BLaER1 (cell line): ENCODE measurements at regions not wholly inside any gene's neighbourhood (a gene's known extent, or its start where the extent isn't known, plus 50 kb on each side); places are given as distances from the start of the nearest gene placed in this dataset.

Experiments used
- H3K27ac ChIP-seq: shearing (Covaris generic); formaldehyde crosslinking; 2 replicates; pipeline ENCODE4 v1.8.1; 2022
- H3K27me3 ChIP-seq: shearing (Covaris generic); formaldehyde crosslinking; 2 replicates; pipeline ENCODE4 v1.8.1; 2022
- H3K36me3 ChIP-seq: shearing (Covaris generic); formaldehyde crosslinking; 2 replicates; pipeline ENCODE4 v1.8.1; 2022
- H3K4me1 ChIP-seq: shearing (Covaris generic); formaldehyde crosslinking; 2 replicates; pipeline ENCODE4 v1.8.1; 2022
- H3K4me2 ChIP-seq: shearing (Covaris generic); formaldehyde crosslinking; 2 replicates; pipeline ENCODE4 v1.8.1; 2022
- H3K4me3 ChIP-seq: shearing (Covaris generic); formaldehyde crosslinking; 2 replicates; pipeline ENCODE4 v1.8.1; 2022
- H3K9ac ChIP-seq: shearing (Covaris generic); formaldehyde crosslinking; 2 replicates; pipeline ENCODE4 v1.8.1; 2022
- H3K9me3 ChIP-seq: shearing (Covaris generic); formaldehyde crosslinking; 2 replicates; pipeline ENCODE4 v1.8.1; 2022
- H4K20me1 ChIP-seq: shearing (Covaris generic); formaldehyde crosslinking; 2 replicates; pipeline ENCODE4 v1.8.1; 2022
- Cebpa-rat ChIP-seq: shearing (Covaris generic); IDR thresholded peaks from 2 replicates; pipeline ENCODE4 v1.8.1; 2022

DNA sequence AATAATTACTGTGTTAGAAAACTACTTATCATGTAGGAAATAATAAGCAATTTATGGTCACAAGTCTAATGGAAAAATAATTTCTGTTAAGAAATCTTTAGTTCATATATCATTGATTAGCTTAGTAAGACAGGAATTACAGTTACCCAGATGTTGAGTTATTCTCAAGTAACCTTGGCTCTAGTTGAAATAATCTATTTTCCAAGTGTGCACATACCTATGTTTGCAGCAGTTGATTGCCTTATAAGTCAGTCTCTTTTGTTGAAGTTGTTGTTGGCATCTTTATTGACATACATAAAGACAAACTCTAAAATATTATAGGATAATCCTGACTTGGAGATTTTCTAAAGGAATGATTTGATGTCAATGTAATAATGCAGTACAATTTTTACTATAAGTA lies 511.4 kb upstream of the KLF12 start:
- Histone ChIP-seq H3K9ac (no peak overlapping the region), H3K4me1 (no peaks in the 10 kb centered on the region), H3K4me3 (no peak overlapping the region), H3K4me2 (no peak overlapping the region), H3K9me3 (no peaks in the 10 kb centered on the region), H4K20me1 (no peaks in the 10 kb centered on the region), H3K27ac (no peak overlapping the region), H3K36me3 (no peaks in the 10 kb centered on the region), H3K27me3 (no peaks in the 10 kb centered on the region)
- no peak for TF ChIP-seq Cebpa-rat

DNA sequence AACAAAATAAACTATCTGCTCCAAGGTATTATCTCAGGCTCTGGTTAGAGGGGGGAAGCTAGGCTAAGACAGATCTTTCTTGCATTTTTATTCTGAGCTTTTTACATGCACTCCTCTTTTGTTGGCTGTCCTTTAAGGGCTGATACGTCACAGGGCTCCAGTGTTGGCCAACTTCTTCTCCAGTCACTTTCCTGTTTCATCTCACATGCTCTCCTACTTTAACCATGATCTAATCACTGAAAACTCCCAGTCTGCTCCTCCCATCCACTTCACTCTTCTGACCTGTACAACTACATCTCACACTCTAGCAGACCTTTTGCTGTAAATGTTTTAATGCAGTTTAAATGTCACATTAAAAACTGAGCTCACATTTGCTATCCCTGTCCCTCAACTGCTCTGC lies 510.0 kb upstream of the KLF12 start:
- TF ChIP-seq Cebpa-rat: no peak
- H3K27me3 ChIP-seq: no peaks in the 10 kb centered on the region
- H3K36me3 ChIP-seq: no peaks in the 10 kb centered on the region
- H4K20me1 ChIP-seq: no peaks in the 10 kb centered on the region
- no peak overlapping the region for H3K27ac ChIP-seq
- H3K9ac ChIP-seq: no peak overlapping the region
- H3K4me3 ChIP-seq: no peak overlapping the region
- H3K4me1 ChIP-seq: no peaks in the 10 kb centered on the region
- no peak overlapping the region for H3K4me2 ChIP-seq
- H3K9me3 ChIP-seq: no peaks in the 10 kb centered on the region

DNA sequence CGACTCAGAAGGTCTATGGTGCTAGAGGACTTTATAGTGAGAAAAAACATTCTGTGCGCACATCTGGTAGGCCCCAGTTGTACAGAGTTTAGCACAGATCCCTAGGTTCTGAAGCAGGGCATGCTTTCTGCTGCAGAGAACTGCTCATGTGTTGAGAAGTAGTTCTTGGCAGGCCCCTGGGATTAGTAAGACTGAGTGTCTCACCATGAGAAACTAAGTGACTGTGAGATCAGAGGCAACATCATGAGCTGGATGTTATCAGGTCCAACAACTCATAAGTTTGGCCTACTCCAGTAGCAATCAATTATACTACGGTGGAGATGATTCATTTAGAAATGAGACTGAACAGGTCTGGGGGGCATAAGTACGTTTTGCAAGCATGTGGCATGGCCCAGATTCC lies 507.4 kb upstream of the KLF12 start:
- H3K36me3 ChIP-seq: no peaks in the 10 kb centered on the region
- H3K4me3 ChIP-seq: no peak overlapping the region
- H4K20me1 ChIP-seq: no peaks in the 10 kb centered on the region
- no peaks in the 10 kb centered on the region for H3K4me1 ChIP-seq
- no peak overlapping the region for H3K9ac ChIP-seq
- no peak overlapping the region for H3K4me2 ChIP-seq
- H3K27ac ChIP-seq: no peak overlapping the region
- no peaks in the 10 kb centered on the region for H3K9me3 ChIP-seq
- no peaks in the 10 kb centered on the region for H3K27me3 ChIP-seq
- no peak for TF ChIP-seq Cebpa-rat

DNA sequence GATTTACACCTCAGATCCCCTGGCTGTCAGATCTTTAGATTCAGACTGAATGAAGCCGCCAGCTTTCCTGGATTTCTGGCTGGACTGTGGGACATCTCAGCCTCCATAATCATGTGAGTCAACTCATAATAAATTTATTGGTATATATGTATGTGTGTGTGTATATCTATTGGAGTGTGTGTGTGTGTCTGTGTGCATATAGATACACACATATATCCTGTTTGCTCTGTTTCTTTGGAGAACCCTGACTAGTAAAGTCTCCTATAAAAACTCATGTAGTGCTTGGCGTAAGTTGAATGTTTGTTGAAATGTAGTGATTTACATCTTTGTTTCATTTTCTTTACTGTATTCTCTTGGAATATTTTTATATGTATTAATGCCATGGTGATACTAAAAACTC lies 499.5 kb upstream of the KLF12 start:
- no peaks in the 10 kb centered on the region for H3K27me3 ChIP-seq
- H3K27ac ChIP-seq: no peak overlapping the region
- no peaks in the 10 kb centered on the region for H3K36me3 ChIP-seq
- no peaks in the 10 kb centered on the region for H3K9me3 ChIP-seq
- H3K4me2 ChIP-seq: no peak overlapping the region
- no peaks in the 10 kb centered on the region for H4K20me1 ChIP-seq
- H3K4me3 ChIP-seq: no peak overlapping the region
- no peak for TF ChIP-seq Cebpa-rat
- H3K4me1 ChIP-seq: no peaks in the 10 kb centered on the region
- no peak overlapping the region for H3K9ac ChIP-seq

DNA sequence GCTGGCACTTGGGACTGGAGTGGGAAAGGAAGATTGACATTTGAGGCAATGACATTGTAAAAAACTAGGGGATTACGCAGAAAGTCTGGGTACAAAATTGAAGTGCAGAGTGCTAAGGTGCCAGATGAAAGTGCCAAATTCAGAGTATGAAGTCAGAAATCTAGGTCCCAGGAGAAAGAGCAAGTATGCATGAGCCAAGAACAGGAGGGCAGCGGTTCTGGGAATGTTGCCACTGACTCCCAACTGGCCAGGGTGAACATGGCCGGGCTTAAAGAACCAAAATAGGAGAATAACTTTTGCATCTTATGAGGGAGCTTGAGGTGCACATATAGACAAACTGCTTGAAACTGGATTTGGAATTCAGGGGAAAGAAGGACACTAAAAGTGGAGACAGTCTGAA lies 495.8 kb upstream of the KLF12 start:
- no peaks in the 10 kb centered on the region for H3K4me1 ChIP-seq
- no peaks in the 10 kb centered on the region for H3K36me3 ChIP-seq
- no peak overlapping the region for H3K4me3 ChIP-seq
- H3K4me2 ChIP-seq: no peak overlapping the region
- H3K9me3 ChIP-seq: no peaks in the 10 kb centered on the region
- no peak overlapping the region for H3K9ac ChIP-seq
- no peaks in the 10 kb centered on the region for H3K27me3 ChIP-seq
- H3K27ac ChIP-seq: no peak overlapping the region
- H4K20me1 ChIP-seq: no peaks in the 10 kb centered on the region
- TF ChIP-seq Cebpa-rat: no peak

DNA sequence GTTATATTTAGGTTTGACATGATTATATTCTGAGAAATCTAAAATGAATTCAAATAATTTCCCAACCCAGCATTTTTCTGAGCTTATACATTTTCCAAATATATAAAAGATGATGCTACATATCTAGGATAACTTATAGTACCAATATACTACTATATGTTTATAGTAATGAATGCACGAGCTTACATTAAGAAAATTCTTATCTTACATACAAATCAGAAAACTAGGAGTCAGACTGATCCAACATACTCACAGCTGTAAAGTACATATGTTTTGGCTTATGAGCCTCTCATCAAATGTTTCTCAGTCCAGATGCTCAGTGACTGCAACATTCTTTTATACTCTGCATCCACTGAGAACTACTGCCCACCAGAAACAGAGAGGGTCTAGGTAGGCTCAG lies 491.3 kb upstream of the KLF12 start:
- H3K36me3 ChIP-seq: no peaks in the 10 kb centered on the region
- H4K20me1 ChIP-seq: no peaks in the 10 kb centered on the region
- H3K27me3 ChIP-seq: no peaks in the 10 kb centered on the region
- TF ChIP-seq Cebpa-rat: no peak
- no peaks in the 10 kb centered on the region for H3K4me1 ChIP-seq
- no peak overlapping the region for H3K9ac ChIP-seq
- no peak overlapping the region for H3K27ac ChIP-seq
- H3K4me2 ChIP-seq: no peak overlapping the region
- H3K4me3 ChIP-seq: no peak overlapping the region
- no peaks in the 10 kb centered on the region for H3K9me3 ChIP-seq

DNA sequence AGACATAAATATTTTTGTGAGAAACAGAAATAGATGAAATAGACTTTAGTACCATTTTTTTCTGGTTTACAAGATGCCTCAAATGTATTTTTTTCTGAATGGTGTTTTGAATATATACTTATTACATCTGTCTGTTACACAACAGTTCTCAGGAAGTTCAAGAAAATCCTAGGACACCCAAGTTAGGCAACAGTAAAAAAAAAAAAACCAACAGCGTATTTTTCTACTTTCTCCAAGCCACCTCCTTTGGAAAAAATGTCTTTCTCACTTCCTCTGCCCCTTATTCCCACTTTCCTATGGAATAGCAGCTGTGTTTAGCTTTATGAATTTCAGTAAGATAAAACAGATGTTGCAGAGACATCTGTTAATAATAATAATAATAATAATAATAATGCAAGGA lies 489.6 kb upstream of the KLF12 start:
- H3K27ac ChIP-seq: no peak overlapping the region
- no peaks in the 10 kb centered on the region for H3K4me1 ChIP-seq
- H3K36me3 ChIP-seq: no peaks in the 10 kb centered on the region
- H3K9me3 ChIP-seq: no peaks in the 10 kb centered on the region
- no peak overlapping the region for H3K4me3 ChIP-seq
- no peak overlapping the region for H3K9ac ChIP-seq
- TF ChIP-seq Cebpa-rat: no peak
- no peaks in the 10 kb centered on the region for H3K27me3 ChIP-seq
- H3K4me2 ChIP-seq: no peak overlapping the region
- no peaks in the 10 kb centered on the region for H4K20me1 ChIP-seq

DNA sequence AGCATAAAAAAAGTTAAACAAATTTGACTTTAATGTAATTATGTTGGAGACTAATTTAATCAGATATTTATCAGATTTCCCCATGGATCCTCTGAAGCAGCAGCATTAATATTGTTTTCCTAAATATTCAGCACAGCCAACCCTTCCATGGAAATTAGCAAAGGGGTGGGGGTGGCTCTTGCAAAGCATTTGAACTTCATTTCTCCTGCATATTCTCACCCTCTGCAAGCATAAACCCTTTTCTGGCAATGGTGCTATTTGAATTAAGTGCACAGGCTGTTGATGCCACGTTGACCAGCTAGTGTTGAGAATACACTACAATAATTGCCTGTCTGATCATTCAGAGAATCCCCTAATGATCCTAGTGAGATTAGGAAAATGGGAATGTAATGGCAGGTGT lies 488.1 kb upstream of the KLF12 start:
- no peak overlapping the region for H3K4me2 ChIP-seq

DNA sequence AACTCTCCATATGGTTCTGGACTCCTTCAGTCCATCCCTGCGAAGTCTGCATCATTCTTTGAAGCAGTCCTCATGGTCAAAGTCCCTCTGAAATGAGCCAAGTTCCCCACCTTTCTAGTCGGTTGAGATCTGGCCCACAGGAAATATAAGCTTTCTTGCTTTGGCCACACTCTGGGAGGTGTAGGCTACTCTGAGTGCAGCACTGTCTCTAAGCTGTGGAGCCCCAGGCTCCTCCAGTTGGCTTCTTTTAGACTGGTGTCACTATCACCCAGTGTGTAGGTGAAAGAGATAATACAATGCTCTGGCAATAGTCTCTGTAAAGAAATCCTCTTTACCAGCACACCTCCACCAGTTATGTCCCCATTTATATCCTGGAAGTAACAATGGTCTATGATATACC lies 486.5 kb upstream of the KLF12 start:
- Histone ChIP-seq H3K27ac (no peak overlapping the region), H3K9ac (no peak overlapping the region), H3K4me2 (no peak overlapping the region), H3K9me3 (no peaks in the 10 kb centered on the region), H3K27me3 (no peaks in the 10 kb centered on the region), H3K4me1 (no peaks in the 10 kb centered on the region), H4K20me1 (no peaks in the 10 kb centered on the region), H3K4me3 (no peak overlapping the region), H3K36me3 (no peaks in the 10 kb centered on the region)
- no peak for TF ChIP-seq Cebpa-rat

More for the DNA sequence above, 488.1 kb upstream of the KLF12 start:
- Histone ChIP-seq H3K4me3 (no peak overlapping the region), H3K4me1 (no peaks in the 10 kb centered on the region), H3K27ac (no peak overlapping the region), H3K36me3 (no peaks in the 10 kb centered on the region), H3K9me3 (no peaks in the 10 kb centered on the region), H3K27me3 (no peaks in the 10 kb centered on the region), H3K9ac (no peak overlapping the region), H4K20me1 (no peaks in the 10 kb centered on the region)
- TF ChIP-seq Cebpa-rat: no peak

DNA sequence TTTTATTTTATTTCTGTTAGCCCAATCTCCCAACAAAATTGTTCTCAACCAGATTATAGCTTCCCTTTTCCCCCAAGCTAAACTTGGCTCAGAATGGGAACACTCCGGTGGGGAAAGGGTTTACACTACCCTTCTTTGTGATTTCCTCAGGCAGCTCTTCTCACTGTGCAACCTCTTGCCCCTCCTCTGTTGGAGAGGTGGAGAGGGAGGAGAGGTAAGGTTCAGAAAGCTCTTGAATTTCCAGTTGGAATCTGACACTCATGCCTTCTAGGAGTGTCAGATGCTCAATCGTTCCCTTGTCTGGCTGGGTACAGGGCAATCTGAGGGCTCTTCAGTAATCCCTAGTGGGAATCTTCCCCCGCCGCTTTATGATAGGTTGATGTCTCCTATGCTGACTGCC lies 486.1 kb upstream of the KLF12 start:
- no peak overlapping the region for H3K4me3 ChIP-seq
- H3K4me2 ChIP-seq: no peak overlapping the region
- TF ChIP-seq Cebpa-rat: no peak
- H3K4me1 ChIP-seq: no peaks in the 10 kb centered on the region
- H3K27ac ChIP-seq: no peak overlapping the region
- H3K27me3 ChIP-seq: no peaks in the 10 kb centered on the region
- no peaks in the 10 kb centered on the region for H3K9me3 ChIP-seq
- H4K20me1 ChIP-seq: no peaks in the 10 kb centered on the region
- no peak overlapping the region for H3K9ac ChIP-seq
- H3K36me3 ChIP-seq: no peaks in the 10 kb centered on the region

DNA sequence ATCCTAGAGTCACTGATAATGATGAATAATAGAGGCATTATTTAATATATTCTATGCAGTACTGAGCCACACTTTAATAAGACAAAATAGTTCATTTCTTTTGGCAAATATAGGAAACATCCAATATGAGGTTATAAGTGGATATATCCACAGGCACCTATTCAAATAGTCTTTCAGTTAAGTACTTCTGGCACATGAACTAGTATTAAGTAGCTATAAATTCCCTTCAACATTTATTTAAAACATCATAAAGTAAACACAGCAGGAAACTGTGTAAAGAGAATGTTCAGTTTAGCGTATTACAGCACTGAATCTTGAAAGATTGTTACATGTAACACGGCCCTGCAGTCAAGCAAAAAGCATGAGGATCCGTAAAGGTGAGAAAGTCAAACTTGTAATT lies 463.3 kb upstream of the KLF12 start:
- Histone ChIP-seq H3K27ac (no peak overlapping the region), H3K4me2 (no peak overlapping the region), H3K9me3 (no peaks in the 10 kb centered on the region), H3K9ac (no peak overlapping the region), H3K36me3 (no peaks in the 10 kb centered on the region), H3K27me3 (no peaks in the 10 kb centered on the region), H3K4me1 (no peaks in the 10 kb centered on the region), H4K20me1 (no peaks in the 10 kb centered on the region), H3K4me3 (no peak overlapping the region)
- TF ChIP-seq Cebpa-rat: no peak
